Fibroblast of lung (primary cell): ENCODE measurements at regions not wholly inside any gene's neighbourhood (a gene's known extent, or its start where the extent isn't known, plus 50 kb on each side); places are given as distances from the start of the nearest gene placed in this dataset.

Experiments used
- EZH2 ChIP-seq: IDR thresholded peaks from 2 replicates; pipeline ENCODE4 v1.5.1; 2012; ENCODE audit warnings: low read length, control low read depth, mild to moderate bottlenecking; ENCODE audit errors: missing control alignments
- TF ChIP-seq, protein P1 (sequence below), 2 donors: IDR thresholded peaks in 1 of 2; conservative IDR thresholded peaks in 1 of 2; 1 replicate in 1 of 2; 2 replicates in 1 of 2; pipeline ENCODE4 v1.5.1; 2011 to 2012; ENCODE audit warnings: low read length in 2 of 2, control low read depth in 1 of 2, inconsistent platforms in 1 of 2, low read depth in 1 of 2, mild to moderate bottlenecking in 1 of 2

DNA sequence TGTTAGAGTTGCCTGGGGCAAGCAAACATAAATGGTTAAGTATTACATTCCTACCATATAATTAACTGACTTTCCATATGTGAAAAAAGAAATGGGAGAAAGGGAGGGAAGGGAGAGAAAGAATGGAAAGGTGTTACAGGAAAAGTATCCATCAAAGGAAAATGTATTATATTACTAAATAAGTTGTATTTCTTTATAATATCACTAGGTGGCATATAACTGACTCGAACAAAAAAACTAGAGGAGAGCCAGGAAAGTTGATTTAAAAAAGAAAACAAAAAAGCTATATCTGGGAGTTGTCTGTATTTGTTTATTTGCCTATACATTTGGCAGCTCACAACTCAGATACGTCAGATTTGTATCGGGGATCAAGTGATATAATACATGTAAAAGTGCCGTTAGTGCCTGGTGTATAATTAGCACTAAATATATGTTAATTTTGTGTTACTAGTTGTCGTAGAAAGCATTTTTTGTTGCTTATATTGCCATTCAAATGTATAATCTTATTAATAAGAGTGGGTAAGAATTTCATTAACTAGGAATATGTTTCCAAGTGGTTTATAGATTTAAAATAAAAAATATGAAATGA is 59.6 kb upstream of the ADAMTS19 start:
- TF ChIP-seq, protein P1, sequence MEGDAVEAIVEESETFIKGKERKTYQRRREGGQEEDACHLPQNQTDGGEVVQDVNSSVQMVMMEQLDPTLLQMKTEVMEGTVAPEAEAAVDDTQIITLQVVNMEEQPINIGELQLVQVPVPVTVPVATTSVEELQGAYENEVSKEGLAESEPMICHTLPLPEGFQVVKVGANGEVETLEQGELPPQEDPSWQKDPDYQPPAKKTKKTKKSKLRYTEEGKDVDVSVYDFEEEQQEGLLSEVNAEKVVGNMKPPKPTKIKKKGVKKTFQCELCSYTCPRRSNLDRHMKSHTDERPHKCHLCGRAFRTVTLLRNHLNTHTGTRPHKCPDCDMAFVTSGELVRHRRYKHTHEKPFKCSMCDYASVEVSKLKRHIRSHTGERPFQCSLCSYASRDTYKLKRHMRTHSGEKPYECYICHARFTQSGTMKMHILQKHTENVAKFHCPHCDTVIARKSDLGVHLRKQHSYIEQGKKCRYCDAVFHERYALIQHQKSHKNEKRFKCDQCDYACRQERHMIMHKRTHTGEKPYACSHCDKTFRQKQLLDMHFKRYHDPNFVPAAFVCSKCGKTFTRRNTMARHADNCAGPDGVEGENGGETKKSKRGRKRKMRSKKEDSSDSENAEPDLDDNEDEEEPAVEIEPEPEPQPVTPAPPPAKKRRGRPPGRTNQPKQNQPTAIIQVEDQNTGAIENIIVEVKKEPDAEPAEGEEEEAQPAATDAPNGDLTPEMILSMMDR (conservative IDR thresholded peaks at IDR 0.05 in 1 of 2, IDR thresholded peaks at IDR 0.05 in 1 of 2; ENCODE audit: low read depth in 1 of 2, low read length in 2 of 2): peak in 1 of 2 donors; percentile 29
- TF ChIP-seq EZH2: no peak
